SKM-1 treated with dmso at 0.1 percent for 144 hours (cell line): ENCODE measurements at regions not wholly inside any gene's neighbourhood (a gene's known extent, or its start where the extent isn't known, plus 50 kb on each side); places are given as distances from the start of the nearest gene placed in this dataset.
"Not testable (repeated sequence)": the region's sequence is repeated elsewhere in the genome, so short reads cannot be mapped to it uniquely, and the experiment has no call there.

Source experiments
- DNase-seq: peaks from one replicate; lab custom pipeline; 2025; ENCODE audit not compliant: unreplicated experiment; lab: John Stamatoyannopoulos, UW

- DNase-seq: no peak
Observed at GRCh38 chr3:44117736-44118135, 124.0 kb upstream of the TOPAZ1 start.

- DNase-seq: no peak
Observed at GRCh38 chr3:44120721-44121582, 120.7 kb upstream of the TOPAZ1 start.

GRCh38 chr3:44125246-44125645 is 116.4 kb upstream of the TOPAZ1 start:
- no peak for DNase-seq

- DNase-seq: no peak
Observed at GRCh38 chr3:44125882-44126281, 115.8 kb upstream of the TOPAZ1 start.

- no peak for DNase-seq
Observed at GRCh38 chr3:44128057-44128775, 113.5 kb upstream of the TOPAZ1 start.

GRCh38 chr3:44130249-44130648 is 111.4 kb upstream of the TOPAZ1 start:
- DNase-seq: no peak

- no peak for DNase-seq
Observed at GRCh38 chr3:44132061-44132460, 109.6 kb upstream of the TOPAZ1 start.

GRCh38 chr3:44132593-44132992 is 109.1 kb upstream of the TOPAZ1 start:
- DNase-seq: no peak

GRCh38 chr3:44136421-44136820 is 105.3 kb upstream of the TOPAZ1 start:
- no peak for DNase-seq

GRCh38 chr3:44146073-44146472 is 95.6 kb upstream of the TOPAZ1 start:
- DNase-seq: no peak

GRCh38 chr3:44159696-44160300 is 81.9 kb upstream of the TOPAZ1 start:
- DNase-seq: no peak

- no peak for DNase-seq
Observed at GRCh38 chr3:44160818-44161217, 80.9 kb upstream of the TOPAZ1 start.

GRCh38 chr3:44171891-44172290 is 69.8 kb upstream of the TOPAZ1 start:
- DNase-seq: no peak

GRCh38 chr3:44172701-44173100 is 69.0 kb upstream of the TOPAZ1 start:
- DNase-seq: not testable (repeated sequence)

- DNase-seq: no peak
Observed at GRCh38 chr3:44173263-44173662, 68.4 kb upstream of the TOPAZ1 start.

- no peak for DNase-seq
Observed at GRCh38 chr3:44175070-44175469, 66.6 kb upstream of the TOPAZ1 start.

GRCh38 chr3:44179246-44179645 is 62.4 kb upstream of the TOPAZ1 start:
- no peak for DNase-seq

- no peak for DNase-seq
Observed at GRCh38 chr3:44184319-44184953, 57.2 kb upstream of the TOPAZ1 start.

GRCh38 chr3:44185396-44185915 is 56.2 kb upstream of the TOPAZ1 start:
- no peak for DNase-seq

GRCh38 chr3:44186111-44186672 is 55.5 kb upstream of the TOPAZ1 start:
- no peak for DNase-seq

GRCh38 chr3:44186712-44187111 is 55.0 kb upstream of the TOPAZ1 start:
- no peak for DNase-seq
